GM12873 (cell line): ENCODE measurements at regions not wholly inside any gene's neighbourhood (a gene's known extent, or its start where the extent isn't known, plus 50 kb on each side); places are given as distances from the start of the nearest gene placed in this dataset.

Experiments
- CTCF ChIP-seq: IDR thresholded peaks from 2 replicates; pipeline ENCODE4 v1.5.1; 2012; ENCODE audit warnings: low read depth, mild to moderate bottlenecking, moderate library complexity, low read length, control low read depth; ENCODE audit not compliant: insufficient read depth; ENCODE audit errors: missing control alignments

DNA sequence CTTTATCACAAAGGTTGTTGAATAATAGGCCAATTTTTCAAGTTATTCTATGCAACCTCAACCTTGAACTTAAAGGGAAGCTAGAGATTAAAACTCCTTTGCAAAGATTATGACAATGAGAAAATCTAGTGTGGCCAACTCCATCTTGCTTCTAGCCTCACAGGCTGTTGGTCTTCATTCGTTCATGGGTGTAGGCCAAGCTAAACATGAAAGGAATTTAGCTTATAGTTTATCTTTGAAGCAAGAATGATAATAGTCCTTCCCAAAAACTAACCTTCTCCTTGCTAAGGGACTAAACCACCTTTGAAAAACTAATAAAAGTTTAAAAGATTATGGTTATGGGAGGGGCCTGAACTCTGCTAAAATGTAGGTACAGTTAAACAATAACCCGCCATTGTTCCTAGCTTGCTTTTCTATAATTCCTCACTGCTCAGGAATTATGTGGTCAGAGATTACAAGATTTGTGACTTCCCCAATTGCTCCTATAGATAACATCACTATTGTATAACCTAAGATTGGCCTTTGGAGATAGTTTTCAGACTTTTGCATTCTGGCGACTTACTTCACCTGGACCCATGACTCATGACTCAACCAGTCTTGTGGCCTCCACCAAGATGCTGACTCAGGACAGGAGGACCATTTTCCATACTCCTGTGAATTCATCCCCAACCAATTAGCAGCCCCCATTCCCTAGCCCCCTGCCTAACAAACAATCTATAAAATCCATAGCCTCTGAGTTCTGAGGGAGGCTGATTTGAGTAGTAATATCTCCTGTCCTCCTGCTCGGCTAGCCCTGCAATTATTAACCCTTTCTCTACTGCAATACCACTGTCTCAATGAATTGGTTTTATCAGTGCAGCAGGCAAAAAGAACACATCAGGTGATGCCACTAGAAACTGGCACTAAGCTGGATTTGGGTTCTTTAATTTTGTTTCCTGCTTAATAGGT, 154.5 kb downstream of the CD83 start:
- no peak for TF ChIP-seq CTCF

DNA sequence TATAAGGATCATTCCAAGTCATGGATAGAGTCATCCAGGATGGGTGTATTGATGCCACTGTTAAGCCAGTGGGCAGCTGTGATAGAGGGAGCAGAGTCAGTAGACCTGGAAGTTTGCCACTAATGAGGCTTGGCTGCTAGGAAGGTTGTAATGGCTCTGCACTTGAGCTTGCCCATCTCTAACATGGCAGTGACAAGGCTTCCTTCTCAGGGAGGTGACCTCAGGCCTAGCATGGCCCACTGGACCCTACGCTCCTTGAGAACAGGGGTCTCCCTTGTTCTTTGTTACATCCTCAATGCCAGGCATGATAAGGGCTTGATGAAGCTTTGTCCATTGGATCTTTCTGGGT, 155.1 kb downstream of the CD83 start:
- TF ChIP-seq CTCF = no peak

DNA sequence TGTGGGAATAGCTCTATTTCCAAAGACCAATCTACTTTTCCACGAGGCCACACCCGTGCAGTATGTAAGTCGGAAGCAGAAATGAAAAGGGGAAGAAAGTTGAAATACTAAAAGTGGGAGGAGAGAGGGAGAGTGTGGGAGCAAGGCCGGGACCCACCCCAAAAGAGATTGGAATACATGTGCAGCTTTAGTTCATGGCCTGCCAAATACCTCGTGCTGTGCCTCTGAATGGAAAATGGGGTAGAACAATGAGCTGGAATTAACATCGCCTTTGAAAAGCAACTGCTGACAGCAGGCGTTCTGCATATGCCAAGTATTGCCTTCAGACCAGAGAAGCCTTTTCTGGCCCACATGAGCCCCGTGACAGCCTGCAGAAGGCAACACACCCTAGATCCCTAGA, 155.6 kb downstream of the CD83 start:
- no peak for TF ChIP-seq CTCF

DNA sequence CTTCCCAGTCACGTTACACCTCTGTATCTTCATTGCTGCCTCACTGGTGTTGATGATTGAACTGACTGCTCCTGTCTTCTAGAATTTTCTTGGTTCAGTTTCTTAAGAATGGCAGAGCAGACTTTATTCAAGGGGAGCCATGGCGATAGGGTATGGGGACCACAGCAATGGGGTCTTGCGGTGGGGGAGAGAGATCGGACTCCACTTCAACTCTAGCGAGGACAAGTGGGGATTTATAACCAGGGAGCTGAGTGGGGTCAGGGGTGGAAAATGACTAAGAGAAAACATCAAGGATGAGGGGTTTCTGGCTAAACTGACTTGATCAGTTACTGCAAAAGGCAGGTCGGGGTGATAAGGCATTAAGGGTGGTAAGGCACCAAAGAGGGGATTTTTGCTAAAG, 156.4 kb downstream of the CD83 start:
- no peak for TF ChIP-seq CTCF

DNA sequence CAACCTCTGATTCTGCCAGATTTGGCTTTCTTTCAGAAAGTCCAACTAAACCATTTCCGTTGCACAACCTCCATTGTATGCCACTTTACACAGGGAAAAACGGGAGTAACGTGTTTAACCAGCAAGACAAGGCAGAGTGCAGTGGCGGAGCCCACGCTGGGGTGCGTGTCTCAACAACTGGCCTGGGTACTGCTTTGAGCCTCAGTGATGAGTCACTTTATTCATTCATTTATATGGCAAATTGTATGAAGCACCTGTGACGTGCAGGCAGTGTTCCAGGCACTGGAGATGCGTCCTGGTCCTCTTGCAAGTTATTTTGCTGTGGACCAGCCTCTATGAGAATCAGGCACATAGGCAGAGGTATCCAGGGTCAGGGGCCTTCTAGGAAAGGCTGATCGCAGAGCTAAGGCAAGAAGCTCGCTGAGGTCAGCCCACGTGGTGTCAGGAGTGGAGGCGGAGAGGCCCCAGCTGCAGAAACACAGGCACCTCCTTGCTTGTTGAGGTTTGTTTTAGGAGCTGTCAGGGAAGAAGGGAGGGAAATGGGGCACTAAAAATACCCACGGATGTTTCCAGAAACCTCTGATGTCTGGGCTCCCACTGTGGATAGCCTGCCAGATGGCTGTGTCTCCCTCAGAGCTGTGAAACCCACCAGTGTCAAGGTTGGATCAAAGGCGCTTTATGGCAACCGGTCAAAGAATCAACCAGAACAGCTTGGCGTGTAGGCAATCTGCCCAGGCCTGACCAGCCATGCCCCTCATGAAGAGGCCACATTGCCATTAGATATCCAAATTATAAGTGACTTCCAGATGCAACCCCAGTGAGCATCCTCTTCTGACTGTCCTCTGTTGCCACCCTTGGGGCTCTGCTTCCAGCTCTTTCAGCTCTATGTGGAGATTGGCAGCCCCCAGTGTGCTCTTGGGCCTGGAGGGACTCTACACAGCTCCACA, 157.2 kb downstream of the CD83 start:
- no peak for TF ChIP-seq CTCF

DNA sequence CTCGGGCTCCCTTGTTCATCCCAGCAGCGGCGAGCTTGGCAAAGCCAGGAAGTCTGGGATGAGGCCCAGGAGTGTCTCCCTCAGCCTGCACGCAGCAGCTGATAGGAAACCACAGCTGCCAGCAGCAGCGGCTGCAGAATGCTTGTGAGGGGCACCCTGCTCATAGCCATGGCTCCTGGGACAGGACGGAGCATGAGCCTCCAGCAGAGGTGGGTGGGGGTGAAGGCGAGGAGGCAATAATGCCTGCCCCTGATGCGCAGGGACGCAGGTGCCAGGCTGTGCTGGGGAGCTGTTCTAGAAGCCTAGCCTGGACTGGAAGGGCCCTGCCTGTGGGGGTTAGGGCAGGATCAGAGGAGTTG, 157.9 kb downstream of the CD83 start:
- no peak for TF ChIP-seq CTCF

- no peak for TF ChIP-seq CTCF
These were observed 158.5 kb downstream of the CD83 start for GRCh38 chr6:14276071-14276470.
